Activated naive CD8-positive, alpha-beta T cell treated with anti-CD3 and anti-CD28 coated beads, Interleukin-2, amount 10 ng/mL, durations not matched to agents 7 days and 5 days (primary cell): ENCODE measurements at regions not wholly inside any gene's neighbourhood (a gene's known extent, or its start where the extent isn't known, plus 50 kb on each side); places are given as distances from the start of the nearest gene placed in this dataset.

Experiments used
- ATAC-seq: fragments of 150-1000 bp; cut with Tn5 transposase; one replicate; pipeline ENCODE4 v1.10.0; 2021; ENCODE audit warnings: low read depth, moderate library complexity
- POLR2A ChIA-PET: fragments of 350-600 bp; sonication (Branson Sonifier 250); formaldehyde crosslinking; loops from one replicate; lab custom pipeline; 2021; ENCODE audit warnings: antibody characterized with exemption; lab: Charles Lee
- DNase-seq: peaks from one replicate; pipeline ENCODE4 v3.0.0; 2021
- H3K27ac Mint-ChIP-seq: one replicate; pipeline ENCODE4 v1.8.0; 2022; ENCODE audit warnings: mild to moderate bottlenecking, mixed read lengths
- H3K27me3 Mint-ChIP-seq: one replicate; pipeline ENCODE4 v1.8.0; 2022; ENCODE audit warnings: mild to moderate bottlenecking, moderate library complexity, mixed read lengths
- H3K36me3 Mint-ChIP-seq: one replicate; pipeline ENCODE4 v1.8.0; 2021; ENCODE audit warnings: mild to moderate bottlenecking, mixed read lengths
- H3K4me1 Mint-ChIP-seq: one replicate; pipeline ENCODE4 v1.8.0; 2021; ENCODE audit warnings: mixed read lengths
- H3K4me3 Mint-ChIP-seq: one replicate; pipeline ENCODE4 v1.8.0; 2022; ENCODE audit warnings: mild to moderate bottlenecking, moderate library complexity, mixed read lengths
- H3K9me3 Mint-ChIP-seq: one replicate; pipeline ENCODE4 v1.8.0; 2021; ENCODE audit warnings: mixed read lengths

GRCh38 chr2:60333264-60333663, 220.2 kb downstream of the BCL11A start:
- ATAC-seq: no peak

DNA sequence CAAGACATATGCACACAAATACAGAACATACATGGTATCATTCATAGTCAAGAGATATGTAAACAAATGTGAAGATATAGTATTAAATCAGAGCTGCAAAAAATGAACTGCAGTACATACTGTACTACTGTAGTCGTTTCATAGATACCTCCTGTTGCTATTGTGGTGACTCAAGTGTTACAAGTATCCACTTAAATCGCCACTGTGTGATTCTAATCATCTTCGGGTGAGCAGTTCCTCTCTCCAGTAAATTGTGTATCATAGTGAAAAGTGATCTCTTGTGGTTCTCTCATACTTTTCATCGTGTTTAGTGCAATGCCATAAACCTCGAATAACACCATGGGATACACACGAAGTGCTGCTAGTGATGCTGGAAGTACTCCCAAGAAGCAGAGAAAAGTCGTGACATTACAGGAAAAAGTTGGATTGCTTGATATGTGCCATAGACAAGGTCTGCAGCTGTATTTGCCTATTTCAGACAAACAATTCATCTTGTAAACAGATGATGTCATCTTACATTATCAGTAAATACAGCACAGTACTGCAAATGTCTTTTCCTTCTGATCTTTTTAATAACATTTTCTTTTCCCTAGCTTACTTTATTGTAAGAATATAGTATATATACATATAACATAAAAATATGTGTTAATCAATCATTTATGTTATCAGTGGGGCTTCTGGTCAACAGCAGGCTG, 222.2 kb downstream of the BCL11A start:
- H3K27me3 Mint-ChIP-seq: peaks cover 29% of the 10 kb centered on the region
- no peak overlapping the region for H3K4me3 Mint-ChIP-seq
- no peaks in the 10 kb centered on the region for H3K36me3 Mint-ChIP-seq
- H3K27ac Mint-ChIP-seq: no peak overlapping the region
- no peaks in the 10 kb centered on the region for H3K4me1 Mint-ChIP-seq
- peaks cover 1% of the 10 kb centered on the region for H3K9me3 Mint-ChIP-seq
- ATAC-seq (no peak), DNase-seq (no peak)
- POLR2A ChIA-PET: no interaction called here

More at GRCh38 chr2:60333264-60333663, 220.2 kb downstream of the BCL11A start:
- no peak for DNase-seq
- no peaks in the 10 kb centered on the region for H3K4me1 Mint-ChIP-seq
- H3K4me3 Mint-ChIP-seq: no peak overlapping the region
- H3K27ac Mint-ChIP-seq: no peak overlapping the region
- no peaks in the 10 kb centered on the region for H3K36me3 Mint-ChIP-seq
- POLR2A ChIA-PET: no interaction called here
- H3K9me3 Mint-ChIP-seq: no peaks in the 10 kb centered on the region
- peaks cover 25% of the 10 kb centered on the region for H3K27me3 Mint-ChIP-seq

GRCh38 chr2:60329225-60329624, 224.2 kb downstream of the BCL11A start:
- no peak overlapping the region for H3K27ac Mint-ChIP-seq
- no peak overlapping the region for H3K4me3 Mint-ChIP-seq
- POLR2A ChIA-PET: no interaction called here
- DNase-seq (no peak), ATAC-seq (no peak)
- no peaks in the 10 kb centered on the region for H3K36me3 Mint-ChIP-seq
- H3K9me3 Mint-ChIP-seq: peaks cover 4% of the 10 kb centered on the region
- no peaks in the 10 kb centered on the region for H3K4me1 Mint-ChIP-seq
- H3K27me3 Mint-ChIP-seq: peaks cover 26% of the 10 kb centered on the region

DNA sequence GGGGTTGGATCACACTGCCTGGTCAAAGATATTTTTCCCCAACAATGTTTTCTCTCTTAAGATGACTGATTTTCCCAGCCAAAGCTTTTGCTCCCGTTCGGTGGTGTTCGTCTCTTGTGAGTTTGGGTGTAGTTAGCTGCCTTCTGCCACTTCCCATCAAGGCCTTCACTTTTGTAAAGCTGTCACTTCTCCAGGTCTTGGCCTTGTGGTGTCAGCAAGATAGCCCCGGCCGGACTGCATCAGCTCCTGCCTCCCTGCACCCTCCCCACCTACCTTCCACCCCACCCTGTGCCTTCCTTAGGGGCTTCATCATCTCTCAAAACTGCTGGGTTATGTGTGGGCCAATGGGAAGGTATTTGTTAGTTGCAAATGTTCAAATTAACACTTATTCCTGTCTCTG, 228.9 kb downstream of the BCL11A start:
- Mint-ChIP-seq H3K4me1 (no peaks in the 10 kb centered on the region), H3K27me3 (peaks cover 23% of the 10 kb centered on the region), H3K4me3 (no peak overlapping the region), H3K9me3 (peaks cover 4% of the 10 kb centered on the region), H3K27ac (no peak overlapping the region), H3K36me3 (no peaks in the 10 kb centered on the region)
- POLR2A ChIA-PET: no interaction called here
- no peak for DNase-seq
- no peak for ATAC-seq

GRCh38 chr2:60321816-60322215, 231.6 kb downstream of the BCL11A start:
- H3K27ac Mint-ChIP-seq: no peak overlapping the region
- H3K4me1 Mint-ChIP-seq: no peaks in the 10 kb centered on the region
- H3K9me3 Mint-ChIP-seq: peaks cover 4% of the 10 kb centered on the region
- DNase-seq: no peak
- POLR2A ChIA-PET: no interaction called here
- no peaks in the 10 kb centered on the region for H3K36me3 Mint-ChIP-seq
- H3K4me3 Mint-ChIP-seq: no peak overlapping the region
- H3K27me3 Mint-ChIP-seq: peaks cover 20% of the 10 kb centered on the region
- no peak for ATAC-seq

DNA sequence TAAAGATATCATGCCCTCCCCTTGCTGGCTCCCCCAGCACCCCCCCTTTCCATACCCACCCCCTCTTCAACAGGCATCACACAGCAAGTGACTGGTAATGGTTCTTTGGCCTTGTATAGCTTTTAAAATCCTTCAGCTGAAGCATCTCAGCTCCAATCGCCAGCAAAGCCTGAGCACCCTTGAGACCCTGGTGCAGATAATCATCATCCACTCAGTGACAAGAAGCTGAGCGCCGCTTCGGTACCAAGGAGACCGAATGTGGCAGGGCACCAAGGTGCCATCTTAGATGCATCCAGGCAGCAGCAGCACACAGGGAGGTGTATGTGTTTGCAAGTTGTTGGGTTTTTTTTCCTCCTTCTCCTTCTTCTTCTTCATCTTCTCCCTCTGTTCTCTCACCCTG, 232.7 kb downstream of the BCL11A start:
- Mint-ChIP-seq H3K9me3 (peaks cover 2% of the 10 kb centered on the region), H3K36me3 (no peaks in the 10 kb centered on the region), H3K4me3 (no peak overlapping the region), H3K27me3 (peaks cover 20% of the 10 kb centered on the region), H3K27ac (no peak overlapping the region), H3K4me1 (no peaks in the 10 kb centered on the region)
- DNase-seq (no peak), ATAC-seq (no peak)
- POLR2A ChIA-PET: no interaction called here

- Mint-ChIP-seq H3K4me3 (no peak overlapping the region), H3K36me3 (no peaks in the 10 kb centered on the region), H3K27ac (no peak overlapping the region), H3K4me1 (peaks cover 1% of the 10 kb centered on the region), H3K9me3 (no peaks in the 10 kb centered on the region), H3K27me3 (peaks cover 28% of the 10 kb centered on the region)
- POLR2A ChIA-PET: no interaction called here
- DNase-seq: no peak
- ATAC-seq: no peak
These were observed 234.4 kb downstream of the BCL11A start for GRCh38 chr2:60319031-60319547.

DNA sequence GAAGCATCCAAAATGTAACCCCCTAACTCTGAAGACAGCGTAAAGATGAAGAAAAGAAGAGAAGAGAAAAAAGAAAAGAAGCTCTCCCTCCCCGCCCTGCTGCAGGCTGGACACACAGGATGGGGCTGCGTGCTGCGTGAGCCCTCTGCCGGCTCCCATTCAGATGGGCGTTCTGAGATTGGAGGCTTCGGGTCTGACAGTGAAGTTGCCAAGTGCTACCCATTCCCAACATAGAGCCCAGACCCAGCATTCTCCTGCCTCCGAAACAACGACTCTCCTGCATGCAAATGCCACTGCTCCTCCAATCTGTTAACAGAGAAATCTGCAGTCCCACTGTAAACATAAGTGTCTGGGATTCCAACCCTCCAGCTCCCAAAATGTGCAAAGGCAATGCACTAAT, 234.9 kb downstream of the BCL11A start:
- POLR2A ChIA-PET: no interaction called here
- peaks cover 28% of the 10 kb centered on the region for H3K27me3 Mint-ChIP-seq
- H3K36me3 Mint-ChIP-seq: peaks cover 1% of the 10 kb centered on the region
- ATAC-seq (no peak), DNase-seq (no peak)
- peaks cover 5% of the 10 kb centered on the region for H3K4me1 Mint-ChIP-seq
- H3K9me3 Mint-ChIP-seq: no peaks in the 10 kb centered on the region
- H3K4me3 Mint-ChIP-seq: no peak overlapping the region
- no peak overlapping the region for H3K27ac Mint-ChIP-seq

- Mint-ChIP-seq H3K9me3 (no peaks in the 10 kb centered on the region), H3K36me3 (peaks cover 3% of the 10 kb centered on the region), H3K4me3 (no peak overlapping the region), H3K27me3 (peaks cover 28% of the 10 kb centered on the region), H3K4me1 (peaks cover 10% of the 10 kb centered on the region), H3K27ac (no peak overlapping the region)
- POLR2A ChIA-PET: no interaction called here
- DNase-seq (no peak), ATAC-seq (no peak)
These were observed 235.6 kb downstream of the BCL11A start for GRCh38 chr2:60317844-60318243.

DNA sequence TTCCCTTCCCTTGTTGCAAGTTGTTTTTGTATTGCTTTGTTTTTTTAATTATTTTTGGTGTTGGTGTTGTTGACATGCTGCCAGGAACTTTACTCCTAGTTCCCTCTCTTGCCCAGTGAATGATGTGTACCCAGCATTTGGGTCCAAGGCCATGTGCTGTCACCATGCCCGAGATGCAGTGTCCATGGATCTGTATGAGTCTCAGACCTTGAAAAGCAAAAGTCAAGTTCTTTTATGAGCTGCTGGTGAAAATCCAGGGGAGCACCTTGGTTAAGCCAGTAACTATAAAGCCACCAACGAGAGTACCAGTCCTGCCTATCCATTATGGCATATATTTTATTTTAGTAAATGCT, 236.4 kb downstream of the BCL11A start:
- Mint-ChIP-seq H3K27me3 (peaks cover 28% of the 10 kb centered on the region), H3K4me3 (no peak overlapping the region), H3K36me3 (peaks cover 3% of the 10 kb centered on the region), H3K9me3 (no peaks in the 10 kb centered on the region), H3K27ac (no peak overlapping the region), H3K4me1 (peaks cover 15% of the 10 kb centered on the region)
- DNase-seq: no peak
- POLR2A ChIA-PET: no interaction called here
- ATAC-seq: no peak

GRCh38 chr2:60316381-60317033, 236.9 kb downstream of the BCL11A start:
- DNase-seq (no peak), ATAC-seq (no peak)
- H3K9me3 Mint-ChIP-seq: no peaks in the 10 kb centered on the region
- H3K27me3 Mint-ChIP-seq: peaks cover 24% of the 10 kb centered on the region
- POLR2A ChIA-PET: no interaction called here
- no peak overlapping the region for H3K27ac Mint-ChIP-seq
- peaks cover 3% of the 10 kb centered on the region for H3K36me3 Mint-ChIP-seq
- no peak overlapping the region for H3K4me3 Mint-ChIP-seq
- H3K4me1 Mint-ChIP-seq: peaks cover 17% of the 10 kb centered on the region

GRCh38 chr2:60313470-60314172, 239.8 kb downstream of the BCL11A start:
- Mint-ChIP-seq H3K9me3 (no peaks in the 10 kb centered on the region), H3K4me3 (no peak overlapping the region), H3K36me3 (peaks cover 3% of the 10 kb centered on the region), H3K27me3 (peaks cover 21% of the 10 kb centered on the region), H3K4me1 (peaks cover 19% of the 10 kb centered on the region), H3K27ac (peak overlapping the region; percentile 73)
- POLR2A ChIA-PET: no interaction called here
- DNase-seq (no peak), ATAC-seq (no peak)

DNA sequence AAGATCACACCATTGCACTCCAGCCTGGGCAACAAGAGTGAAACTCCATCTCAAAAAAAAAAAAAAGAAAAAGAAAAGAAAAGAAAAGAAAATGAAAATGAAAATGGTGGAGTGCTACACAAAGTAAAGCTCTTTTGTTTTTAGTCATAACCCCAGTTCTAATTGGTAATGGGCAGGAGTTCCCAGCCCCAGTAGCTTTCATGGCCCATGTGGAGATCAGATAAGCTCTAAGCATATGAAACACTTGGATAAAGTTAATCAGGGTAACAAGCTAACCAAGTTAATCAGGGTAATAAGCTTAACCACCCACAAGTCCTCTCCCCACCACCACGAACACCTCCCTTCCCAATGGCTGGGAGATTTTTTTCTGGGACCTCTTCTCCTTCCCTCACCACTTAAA, 240.8 kb downstream of the BCL11A start:
- Mint-ChIP-seq H3K27me3 (peaks cover 18% of the 10 kb centered on the region), H3K27ac (no peak overlapping the region), H3K4me3 (no peak overlapping the region), H3K36me3 (peaks cover 3% of the 10 kb centered on the region), H3K9me3 (no peaks in the 10 kb centered on the region), H3K4me1 (peaks cover 19% of the 10 kb centered on the region)
- POLR2A ChIA-PET: no interaction called here
- ATAC-seq (peak; percentile 39), DNase-seq (no peak)

GRCh38 chr2:60311524-60311923, 241.9 kb downstream of the BCL11A start:
- POLR2A ChIA-PET: no interaction called here
- peaks cover 3% of the 10 kb centered on the region for H3K36me3 Mint-ChIP-seq
- H3K27ac Mint-ChIP-seq: no peak overlapping the region
- H3K9me3 Mint-ChIP-seq: no peaks in the 10 kb centered on the region
- H3K4me3 Mint-ChIP-seq: no peak overlapping the region
- H3K4me1 Mint-ChIP-seq: peaks cover 19% of the 10 kb centered on the region
- no peak for DNase-seq
- no peak for ATAC-seq
- H3K27me3 Mint-ChIP-seq: peaks cover 15% of the 10 kb centered on the region
